ENCODE measurements at regions not wholly inside any gene's neighbourhood (a gene's known extent, or its start where the extent isn't known, plus 50 kb on each side); places are given as distances from the start of the nearest gene placed in this dataset.

DNA sequence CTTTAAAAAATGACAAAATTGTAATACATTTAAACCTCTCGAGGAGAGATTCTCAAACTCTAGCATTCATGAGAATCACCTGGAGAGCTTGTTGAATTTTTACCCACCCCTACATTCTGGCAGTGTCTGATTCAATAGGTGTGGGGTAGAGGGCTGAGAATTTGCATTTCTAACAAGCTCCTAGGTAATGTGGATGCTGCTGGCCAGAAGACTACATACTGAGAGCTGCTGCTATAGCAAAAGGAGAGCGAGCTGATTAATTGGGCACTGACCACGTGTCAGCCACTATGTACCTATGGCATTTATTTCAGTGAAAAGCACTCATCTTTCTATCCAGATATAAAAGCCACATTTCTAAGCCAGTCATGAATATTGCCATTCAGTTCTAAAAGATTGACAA lies 169.0 kb upstream of the NRSN1 start:
- TF ChIP-seq, protein P1, sequence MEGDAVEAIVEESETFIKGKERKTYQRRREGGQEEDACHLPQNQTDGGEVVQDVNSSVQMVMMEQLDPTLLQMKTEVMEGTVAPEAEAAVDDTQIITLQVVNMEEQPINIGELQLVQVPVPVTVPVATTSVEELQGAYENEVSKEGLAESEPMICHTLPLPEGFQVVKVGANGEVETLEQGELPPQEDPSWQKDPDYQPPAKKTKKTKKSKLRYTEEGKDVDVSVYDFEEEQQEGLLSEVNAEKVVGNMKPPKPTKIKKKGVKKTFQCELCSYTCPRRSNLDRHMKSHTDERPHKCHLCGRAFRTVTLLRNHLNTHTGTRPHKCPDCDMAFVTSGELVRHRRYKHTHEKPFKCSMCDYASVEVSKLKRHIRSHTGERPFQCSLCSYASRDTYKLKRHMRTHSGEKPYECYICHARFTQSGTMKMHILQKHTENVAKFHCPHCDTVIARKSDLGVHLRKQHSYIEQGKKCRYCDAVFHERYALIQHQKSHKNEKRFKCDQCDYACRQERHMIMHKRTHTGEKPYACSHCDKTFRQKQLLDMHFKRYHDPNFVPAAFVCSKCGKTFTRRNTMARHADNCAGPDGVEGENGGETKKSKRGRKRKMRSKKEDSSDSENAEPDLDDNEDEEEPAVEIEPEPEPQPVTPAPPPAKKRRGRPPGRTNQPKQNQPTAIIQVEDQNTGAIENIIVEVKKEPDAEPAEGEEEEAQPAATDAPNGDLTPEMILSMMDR (IDR thresholded peaks at IDR 0.05): no peak
- no peak for TF ChIP-seq CHD2 (IDR thresholded peaks at IDR 0.05; ENCODE audit: low read length, partially characterized antibody)
- TF ChIP-seq NPAS2 (CRISPR knock-in tag; IDR thresholded peaks at IDR 0.05; ENCODE audit: borderline replicate concordance): no peak
- no peak for TF ChIP-seq POLR2A (IDR thresholded peaks at IDR 0.05; ENCODE audit: low read length)
- TF ChIP-seq, protein P2, sequence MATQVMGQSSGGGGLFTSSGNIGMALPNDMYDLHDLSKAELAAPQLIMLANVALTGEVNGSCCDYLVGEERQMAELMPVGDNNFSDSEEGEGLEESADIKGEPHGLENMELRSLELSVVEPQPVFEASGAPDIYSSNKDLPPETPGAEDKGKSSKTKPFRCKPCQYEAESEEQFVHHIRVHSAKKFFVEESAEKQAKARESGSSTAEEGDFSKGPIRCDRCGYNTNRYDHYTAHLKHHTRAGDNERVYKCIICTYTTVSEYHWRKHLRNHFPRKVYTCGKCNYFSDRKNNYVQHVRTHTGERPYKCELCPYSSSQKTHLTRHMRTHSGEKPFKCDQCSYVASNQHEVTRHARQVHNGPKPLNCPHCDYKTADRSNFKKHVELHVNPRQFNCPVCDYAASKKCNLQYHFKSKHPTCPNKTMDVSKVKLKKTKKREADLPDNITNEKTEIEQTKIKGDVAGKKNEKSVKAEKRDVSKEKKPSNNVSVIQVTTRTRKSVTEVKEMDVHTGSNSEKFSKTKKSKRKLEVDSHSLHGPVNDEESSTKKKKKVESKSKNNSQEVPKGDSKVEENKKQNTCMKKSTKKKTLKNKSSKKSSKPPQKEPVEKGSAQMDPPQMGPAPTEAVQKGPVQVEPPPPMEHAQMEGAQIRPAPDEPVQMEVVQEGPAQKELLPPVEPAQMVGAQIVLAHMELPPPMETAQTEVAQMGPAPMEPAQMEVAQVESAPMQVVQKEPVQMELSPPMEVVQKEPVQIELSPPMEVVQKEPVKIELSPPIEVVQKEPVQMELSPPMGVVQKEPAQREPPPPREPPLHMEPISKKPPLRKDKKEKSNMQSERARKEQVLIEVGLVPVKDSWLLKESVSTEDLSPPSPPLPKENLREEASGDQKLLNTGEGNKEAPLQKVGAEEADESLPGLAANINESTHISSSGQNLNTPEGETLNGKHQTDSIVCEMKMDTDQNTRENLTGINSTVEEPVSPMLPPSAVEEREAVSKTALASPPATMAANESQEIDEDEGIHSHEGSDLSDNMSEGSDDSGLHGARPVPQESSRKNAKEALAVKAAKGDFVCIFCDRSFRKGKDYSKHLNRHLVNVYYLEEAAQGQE (IDR thresholded peaks at IDR 0.05): no peak
- TF ChIP-seq, protein P3, sequence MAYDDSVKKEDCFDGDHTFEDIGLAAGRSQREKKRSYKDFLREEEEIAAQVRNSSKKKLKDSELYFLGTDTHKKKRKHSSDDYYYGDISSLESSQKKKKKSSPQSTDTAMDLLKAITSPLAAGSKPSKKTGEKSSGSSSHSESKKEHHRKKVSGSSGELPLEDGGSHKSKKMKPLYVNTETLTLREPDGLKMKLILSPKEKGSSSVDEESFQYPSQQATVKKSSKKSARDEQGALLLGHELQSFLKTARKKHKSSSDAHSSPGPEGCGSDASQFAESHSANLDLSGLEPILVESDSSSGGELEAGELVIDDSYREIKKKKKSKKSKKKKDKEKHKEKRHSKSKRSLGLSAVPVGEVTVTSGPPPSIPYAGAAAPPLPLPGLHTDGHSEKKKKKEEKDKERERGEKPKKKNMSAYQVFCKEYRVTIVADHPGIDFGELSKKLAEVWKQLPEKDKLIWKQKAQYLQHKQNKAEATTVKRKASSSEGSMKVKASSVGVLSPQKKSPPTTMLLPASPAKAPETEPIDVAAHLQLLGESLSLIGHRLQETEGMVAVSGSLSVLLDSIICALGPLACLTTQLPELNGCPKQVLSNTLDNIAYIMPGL (CRISPR knock-in tag; IDR thresholded peaks at IDR 0.05; ENCODE audit: borderline replicate concordance): no peak
- no peak for TF ChIP-seq TP53 (CRISPR knock-in tag; IDR thresholded peaks at IDR 0.05)
- TF ChIP-seq BHLHE40 (IDR thresholded peaks at IDR 0.05; ENCODE audit: low read depth, low read length): no peak
- no peak for TF ChIP-seq RFX5 (IDR thresholded peaks at IDR 0.05)
- no peak for TF ChIP-seq CHD4 (IDR thresholded peaks at IDR 0.05; ENCODE audit: borderline replicate concordance)
- no peak for TF ChIP-seq CEBPB (IDR thresholded peaks at IDR 0.05)

Measured in A549 (cell line).